ENCODE measurements at regions not wholly inside any gene's neighbourhood (a gene's known extent, or its start where the extent isn't known, plus 50 kb on each side); places are given as distances from the start of the nearest gene placed in this dataset.

DNA sequence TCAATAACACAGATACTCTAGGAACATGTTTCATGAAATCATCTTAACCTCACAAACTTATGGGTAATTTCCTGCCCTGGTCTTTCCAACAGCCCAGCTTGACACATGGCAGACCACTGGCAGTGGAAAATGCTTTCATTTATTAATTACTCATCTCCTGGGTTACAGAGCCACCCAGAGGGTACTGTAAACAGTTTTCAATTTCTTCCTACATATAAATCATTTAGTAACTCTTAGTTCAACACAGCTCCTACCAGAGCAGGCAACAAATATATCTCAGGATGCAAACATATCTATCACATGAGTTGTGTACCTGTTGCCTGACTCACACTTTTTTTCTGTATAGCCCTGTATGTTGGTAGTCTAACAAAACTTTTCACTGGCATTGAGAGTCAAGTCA lies 99.2 kb upstream of the VRK2 start:
- no TSS peak for BruUV-seq (replicated peaks)
- no peak overlapping the region for H2AFZ ChIP-seq (ENCODE audit: low read depth, low read length)
- no peaks in the 10 kb centered on the region for H3K9me3 ChIP-seq (replicated peaks; ENCODE audit: control insufficient read depth, insufficient read depth, low read length)
- no peaks in the 10 kb centered on the region for H4K20me1 ChIP-seq (replicated peaks; ENCODE audit: control insufficient read depth, extremely low read depth, insufficient read depth, low read length)
- intact Hi-C loops (cut with micrococcal nuclease) (no loop called here), dilution Hi-C loops (cut with MboI; ENCODE audit: extremely low pct_ligation_motif_present, low sequenced_read_pairs) (no loop called here)
- no peaks in the 10 kb centered on the region for H3K9me1 ChIP-seq (replicated peaks; ENCODE audit: control insufficient read depth, extremely low read depth, insufficient read depth, low read length)
- H3K4me3 ChIP-seq (replicated peaks in 1 of 3; ENCODE audit: insufficient read depth in 1 of 3, low read depth in 1 of 3, low read length in 3 of 3): no peak overlapping the region
- no peak for DNase-seq (ENCODE audit: low read depth, low spot score)
- ChIA-PET POLR2A (no interaction called here), CTCF (no interaction called here)
- H3K9ac ChIP-seq (replicated peaks; ENCODE audit: extremely low read depth, insufficient read depth, low read length): no peak overlapping the region
- TF ChIP-seq JUN (IDR thresholded peaks at IDR 0.05; ENCODE audit: borderline replicate concordance, insufficient read depth, insufficient read length, low read depth) (no peak), EZH2 (IDR thresholded peaks at IDR 0.05; ENCODE audit: borderline replicate concordance, low read depth, low read length, severe bottlenecking) (no peak), MYC (IDR thresholded peaks at IDR 0.05; ENCODE audit: low read depth, low read length) (no peak), POLR2A (IDR thresholded peaks at IDR 0.05; ENCODE audit: low read depth, low read length) (no peak), MAX (IDR thresholded peaks at IDR 0.05; ENCODE audit: insufficient read depth, insufficient read length) (no peak), POLR2AphosphoS5 (IDR thresholded peaks at IDR 0.05; ENCODE audit: insufficient read depth, low read depth, low read length) (no peak), GATA2 (IDR thresholded peaks at IDR 0.05; ENCODE audit: insufficient read depth, insufficient read length, low read depth, low read length) (no peak), FOS (IDR thresholded peaks at IDR 0.05; ENCODE audit: borderline replicate concordance, insufficient read depth, low read length) (no peak)
- TF ChIP-seq, protein P1, sequence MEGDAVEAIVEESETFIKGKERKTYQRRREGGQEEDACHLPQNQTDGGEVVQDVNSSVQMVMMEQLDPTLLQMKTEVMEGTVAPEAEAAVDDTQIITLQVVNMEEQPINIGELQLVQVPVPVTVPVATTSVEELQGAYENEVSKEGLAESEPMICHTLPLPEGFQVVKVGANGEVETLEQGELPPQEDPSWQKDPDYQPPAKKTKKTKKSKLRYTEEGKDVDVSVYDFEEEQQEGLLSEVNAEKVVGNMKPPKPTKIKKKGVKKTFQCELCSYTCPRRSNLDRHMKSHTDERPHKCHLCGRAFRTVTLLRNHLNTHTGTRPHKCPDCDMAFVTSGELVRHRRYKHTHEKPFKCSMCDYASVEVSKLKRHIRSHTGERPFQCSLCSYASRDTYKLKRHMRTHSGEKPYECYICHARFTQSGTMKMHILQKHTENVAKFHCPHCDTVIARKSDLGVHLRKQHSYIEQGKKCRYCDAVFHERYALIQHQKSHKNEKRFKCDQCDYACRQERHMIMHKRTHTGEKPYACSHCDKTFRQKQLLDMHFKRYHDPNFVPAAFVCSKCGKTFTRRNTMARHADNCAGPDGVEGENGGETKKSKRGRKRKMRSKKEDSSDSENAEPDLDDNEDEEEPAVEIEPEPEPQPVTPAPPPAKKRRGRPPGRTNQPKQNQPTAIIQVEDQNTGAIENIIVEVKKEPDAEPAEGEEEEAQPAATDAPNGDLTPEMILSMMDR (IDR thresholded peaks at IDR 0.05; ENCODE audit: extremely low read depth in 1 of 2, insufficient read depth in 1 of 2, low read depth in 1 of 2, low read length in 2 of 2): no peak
- FAIRE-seq: no peak
- H3K4me1 ChIP-seq (ENCODE audit: control insufficient read depth, extremely low read depth, insufficient read depth, low read length): no peaks in the 10 kb centered on the region
- no peaks in the 10 kb centered on the region for H3K27me3 ChIP-seq (ENCODE audit: control insufficient read depth in 2 of 2, insufficient read depth in 2 of 2, low read length in 2 of 2)
- H3K36me3 ChIP-seq (ENCODE audit: control insufficient read depth in 2 of 2, extremely low read depth in 1 of 2, insufficient read depth in 2 of 2, low read length in 2 of 2): no peaks in the 10 kb centered on the region
- H3K4me2 ChIP-seq (ENCODE audit: insufficient read depth, low read length): no peak overlapping the region
- no peak overlapping the region for H3K27ac ChIP-seq (ENCODE audit: insufficient read depth, low read depth, low read length)
- H3K79me2 ChIP-seq (ENCODE audit: control insufficient read depth, insufficient read depth, low read length): no peaks in the 10 kb centered on the region

Data from endothelial cell of umbilical vein (primary cell).